Endodermal cell (in vitro differentiated cells): ENCODE measurements at regions not wholly inside any gene's neighbourhood (a gene's known extent, or its start where the extent isn't known, plus 50 kb on each side); places are given as distances from the start of the nearest gene placed in this dataset.

Experiments
- DNase-seq: peaks from one replicate; pipeline ENCODE4 v3.0.0-alpha.2; 2017
- H3K27ac ChIP-seq: 2 replicates; pipeline ENCODE4 v1.5.1; 2013; ENCODE audit warnings: mild to moderate bottlenecking, low read depth, low read length, moderate library complexity
- H3K27me3 ChIP-seq: 2 replicates; pipeline ENCODE4 v1.6.1; 2013; ENCODE audit warnings: mild to moderate bottlenecking, low read length, moderate library complexity; ENCODE audit not compliant: insufficient read depth, control insufficient read depth, poor library complexity, severe bottlenecking
- H3K36me3 ChIP-seq: 2 replicates; pipeline ENCODE4 v1.7.0; 2013; ENCODE audit warnings: mild to moderate bottlenecking, low read length, moderate library complexity; ENCODE audit not compliant: control insufficient read depth, insufficient read depth
- H3K4me1 ChIP-seq: one replicate; pipeline ENCODE4 v1.7.0; 2013; ENCODE audit warnings: low read length; ENCODE audit not compliant: control insufficient read depth, insufficient read depth
- H3K4me3 ChIP-seq: 2 replicates; pipeline ENCODE4 v1.5.1; 2013; ENCODE audit warnings: mild to moderate bottlenecking, low read length, moderate library complexity
- H3K9ac ChIP-seq: 2 replicates; pipeline ENCODE4 v1.6.1; 2013; ENCODE audit warnings: mild to moderate bottlenecking, low read length, moderate library complexity; ENCODE audit not compliant: poor library complexity, severe bottlenecking; ENCODE audit errors: extremely low read depth
- H3K9me3 ChIP-seq: 2 replicates; pipeline ENCODE4 v1.6.1; 2013; ENCODE audit warnings: mild to moderate bottlenecking, low read length, moderate library complexity; ENCODE audit not compliant: control insufficient read depth
- H3K27ac Mint-ChIP-seq: 2 replicates; pipeline ENCODE4 v1.8.0; 2020; ENCODE audit warnings: mixed read lengths
- H3K27me3 Mint-ChIP-seq: 2 replicates; pipeline ENCODE4 v1.8.0; 2021; ENCODE audit warnings: mild to moderate bottlenecking, mixed read lengths; ENCODE audit not compliant: insufficient read depth
- H3K36me3 Mint-ChIP-seq: 2 replicates; pipeline ENCODE4 v1.8.0; 2020; ENCODE audit warnings: low read depth, mixed read lengths
- H3K4me1 Mint-ChIP-seq: 2 replicates; pipeline ENCODE4 v1.8.0; 2020; ENCODE audit warnings: mixed read lengths
- H3K4me3 Mint-ChIP-seq: 2 replicates; pipeline ENCODE4 v1.8.0; 2020; ENCODE audit warnings: mild to moderate bottlenecking, moderate library complexity, mixed read lengths
- H3K9me3 Mint-ChIP-seq: 2 replicates; pipeline ENCODE4 v1.8.0; 2020; ENCODE audit warnings: mild to moderate bottlenecking, mixed read lengths
- WGBS, 2 experiments: methylation state at CpG; one replicate each; pipeline versions ENCODE4 v1.1.5 to v1.1.7; 2013; ENCODE audit warnings: missing lambda C conversion rate in 2 of 2, mixed read lengths in 1 of 2; ENCODE audit not compliant: insufficient coverage in 1 of 2, insufficient read length in 1 of 2; 5-methylcytosine and 5-hydroxymethylcytosine counted together
- TF ChIP-seq, protein P1 (sequence below): fragments of 200-600 bp; sonication (generic); conservative IDR thresholded peaks from 2 replicates; pipeline ENCODE4 v1.5.0; 2021; ENCODE audit warnings: antibody characterized with exemption, mild to moderate bottlenecking

- no peak for DNase-seq
- no peaks in the 10 kb centered on the region for H3K9me3 Mint-ChIP-seq
- no peaks in the 10 kb centered on the region for H3K36me3 Mint-ChIP-seq
- Histone ChIP-seq H3K4me1 (peaks cover 4% of the 10 kb centered on the region), H3K9me3 (no peaks in the 10 kb centered on the region), H3K9ac (no peak overlapping the region), H3K27me3 (no peaks in the 10 kb centered on the region), H3K36me3 (no peaks in the 10 kb centered on the region), H3K4me3 (no peak overlapping the region), H3K27ac (no peak overlapping the region)
- no peak overlapping the region for H3K27ac Mint-ChIP-seq
- TF ChIP-seq, protein P1, sequence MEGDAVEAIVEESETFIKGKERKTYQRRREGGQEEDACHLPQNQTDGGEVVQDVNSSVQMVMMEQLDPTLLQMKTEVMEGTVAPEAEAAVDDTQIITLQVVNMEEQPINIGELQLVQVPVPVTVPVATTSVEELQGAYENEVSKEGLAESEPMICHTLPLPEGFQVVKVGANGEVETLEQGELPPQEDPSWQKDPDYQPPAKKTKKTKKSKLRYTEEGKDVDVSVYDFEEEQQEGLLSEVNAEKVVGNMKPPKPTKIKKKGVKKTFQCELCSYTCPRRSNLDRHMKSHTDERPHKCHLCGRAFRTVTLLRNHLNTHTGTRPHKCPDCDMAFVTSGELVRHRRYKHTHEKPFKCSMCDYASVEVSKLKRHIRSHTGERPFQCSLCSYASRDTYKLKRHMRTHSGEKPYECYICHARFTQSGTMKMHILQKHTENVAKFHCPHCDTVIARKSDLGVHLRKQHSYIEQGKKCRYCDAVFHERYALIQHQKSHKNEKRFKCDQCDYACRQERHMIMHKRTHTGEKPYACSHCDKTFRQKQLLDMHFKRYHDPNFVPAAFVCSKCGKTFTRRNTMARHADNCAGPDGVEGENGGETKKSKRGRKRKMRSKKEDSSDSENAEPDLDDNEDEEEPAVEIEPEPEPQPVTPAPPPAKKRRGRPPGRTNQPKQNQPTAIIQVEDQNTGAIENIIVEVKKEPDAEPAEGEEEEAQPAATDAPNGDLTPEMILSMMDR, result no peak
- 82 to 93% methylated on average over 6 to 7 of the region's 7 CpGs for WGBS, 2 experiments
- no peak overlapping the region for H3K4me3 Mint-ChIP-seq
- H3K27me3 Mint-ChIP-seq, result no peaks in the 10 kb centered on the region
- H3K4me1 Mint-ChIP-seq, result peaks cover 33% of the 10 kb centered on the region
Measured at GRCh38 chr1:202067188-202067974, 55.3 kb upstream of the GPR37L1 start.

DNA sequence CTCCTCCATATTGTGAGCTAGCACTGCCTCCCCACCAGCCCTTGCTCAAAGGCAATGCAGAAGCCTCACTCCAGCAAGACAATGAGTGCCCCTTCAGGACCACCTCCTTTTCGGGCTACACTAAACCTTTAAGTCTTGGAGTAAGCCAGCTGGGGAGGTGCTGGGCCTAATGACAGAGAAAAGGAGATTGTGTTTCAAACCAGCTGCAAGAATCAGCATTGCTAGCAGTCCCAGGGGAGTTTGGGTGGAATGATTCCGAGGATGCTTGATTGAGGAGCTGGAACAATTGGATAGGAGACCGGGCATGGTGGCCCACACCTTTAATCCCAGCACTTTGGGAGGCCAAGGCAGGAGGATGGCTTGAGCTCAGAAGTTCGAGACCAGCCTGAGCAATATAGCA, 54.1 kb upstream of the GPR37L1 start:
- H3K4me1 Mint-ChIP-seq, result peaks cover 28% of the 10 kb centered on the region
- Histone ChIP-seq H3K36me3 (no peaks in the 10 kb centered on the region), H3K27me3 (no peaks in the 10 kb centered on the region), H3K27ac (no peak overlapping the region), H3K9ac (no peak overlapping the region), H3K4me3 (no peak overlapping the region), H3K9me3 (no peaks in the 10 kb centered on the region), H3K4me1 (peaks cover 4% of the 10 kb centered on the region)
- no peak overlapping the region for H3K27ac Mint-ChIP-seq
- H3K9me3 Mint-ChIP-seq, result no peaks in the 10 kb centered on the region
- TF ChIP-seq, protein P1, result no peak
- no peak overlapping the region for H3K4me3 Mint-ChIP-seq
- WGBS, 2 experiments, result 75 to 91% methylated on average over 1 to 3 of the region's 4 CpGs
- no peak for DNase-seq
- no peaks in the 10 kb centered on the region for H3K36me3 Mint-ChIP-seq
- H3K27me3 Mint-ChIP-seq, result no peaks in the 10 kb centered on the region

DNA sequence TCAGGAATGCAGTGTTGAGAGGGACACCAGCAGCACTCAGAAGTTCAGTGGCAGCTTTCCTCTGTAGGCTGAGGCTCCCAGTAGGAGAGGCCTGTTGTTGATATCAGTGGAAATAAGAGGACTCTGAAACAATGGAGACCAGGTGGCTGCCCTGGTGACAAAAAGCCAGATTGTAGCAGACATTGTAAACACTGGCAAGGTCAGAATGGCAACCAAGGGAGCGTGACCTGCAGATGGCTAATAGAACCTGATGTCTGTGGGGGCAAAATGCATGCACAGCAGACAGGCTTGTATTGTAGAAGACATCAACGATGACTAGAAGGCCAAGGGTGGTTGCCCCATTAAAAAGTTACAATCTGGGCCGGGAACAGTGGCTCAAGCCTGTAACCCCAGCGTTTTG, 53.1 kb upstream of the GPR37L1 start:
- no peaks in the 10 kb centered on the region for H3K27me3 Mint-ChIP-seq

More for the DNA sequence above, 53.1 kb upstream of the GPR37L1 start:
- no peak overlapping the region for H3K27ac ChIP-seq
- Mint-ChIP-seq H3K9me3 (no peaks in the 10 kb centered on the region), H3K27ac (peak overlapping the region; percentile 75), H3K4me3 (no peak overlapping the region), H3K4me1 (peaks cover 23% of the 10 kb centered on the region), H3K36me3 (no peaks in the 10 kb centered on the region)
- peaks cover 6% of the 10 kb centered on the region for H3K4me1 ChIP-seq
- no peak overlapping the region for H3K4me3 ChIP-seq
- TF ChIP-seq, protein P1, result no peak
- WGBS, 2 experiments, result 86 to 87% methylated on average over 4 of the region's 4 CpGs
- H3K9ac ChIP-seq, result peak overlapping the region; percentile 20
- no peaks in the 10 kb centered on the region for H3K27me3 ChIP-seq
- peak; percentile 77 for DNase-seq
- H3K36me3 ChIP-seq, result no peaks in the 10 kb centered on the region
- H3K9me3 ChIP-seq, result no peaks in the 10 kb centered on the region
